DND-41 (cell line): ENCODE measurements at regions not wholly inside any gene's neighbourhood (a gene's known extent, or its start where the extent isn't known, plus 50 kb on each side); places are given as distances from the start of the nearest gene placed in this dataset.

Source experiments
- ATAC-seq: fragments of 200-7000 bp; cut with Tn5 transposase; 3 replicates; pipeline ENCODE4 v1.9.1; 2021; ENCODE audit warnings: low read depth; ENCODE audit not compliant: insufficient read depth
- DNase-seq: peaks from one replicate; pipeline ENCODE4 v3.0.0-alpha.2; 2020
- H2AFZ ChIP-seq: 2 replicates; pipeline ENCODE4 v1.6.0; 2012; ENCODE audit warnings: low read depth, low read length
- H3K27ac ChIP-seq: 2 replicates; pipeline ENCODE4 v1.5.1; 2012; ENCODE audit warnings: low read length, inconsistent platforms
- H3K27me3 ChIP-seq: fragments of 200-600 bp; sonication (generic); 2 replicates; pipeline ENCODE4 v1.6.0; 2012; ENCODE audit warnings: low read length, mild to moderate bottlenecking, inconsistent platforms; ENCODE audit not compliant: insufficient read depth, poor library complexity
- H3K36me3 ChIP-seq: 2 replicates; pipeline ENCODE4 v1.5.1; 2012; ENCODE audit warnings: low read length, inconsistent platforms; ENCODE audit not compliant: insufficient read depth
- H3K4me1 ChIP-seq: 2 replicates; pipeline ENCODE4 v1.5.1; 2012; ENCODE audit warnings: mild to moderate bottlenecking, low read length; ENCODE audit not compliant: insufficient read depth
- H3K4me2 ChIP-seq: 2 replicates; pipeline ENCODE4 v1.6.0; 2012; ENCODE audit warnings: mild to moderate bottlenecking, moderate library complexity, low read length, inconsistent platforms; ENCODE audit not compliant: insufficient read depth
- H3K4me3 ChIP-seq, 2 experiments: fragments of 200-600 bp in 1 of 2; shearing (Covaris generic) in 1 of 2; 2 replicates each; pipeline ENCODE4 v1.5.1; 2012 to 2016; ENCODE audit warnings: inconsistent platforms in 2 of 2, low read length in 2 of 2, mild to moderate bottlenecking in 2 of 2, low read depth in 1 of 2, moderate library complexity in 1 of 2
- H3K79me2 ChIP-seq: 2 replicates; pipeline ENCODE4 v1.6.0; 2012; ENCODE audit warnings: low read length, inconsistent platforms; ENCODE audit not compliant: insufficient read depth
- H3K9ac ChIP-seq: 2 replicates; pipeline ENCODE4 v1.6.0; 2012; ENCODE audit warnings: low read depth, mild to moderate bottlenecking, inconsistent platforms, low read length, moderate library complexity
- H3K9me3 ChIP-seq: 2 replicates; pipeline ENCODE4 v1.5.1; 2012; ENCODE audit warnings: low read length, moderate library complexity, mild to moderate bottlenecking, inconsistent platforms; ENCODE audit not compliant: insufficient read depth, severe bottlenecking
- H4K20me1 ChIP-seq: 2 replicates; pipeline ENCODE4 v1.6.0; 2012; ENCODE audit warnings: low read length; ENCODE audit not compliant: insufficient read depth
- CTCF ChIP-seq: IDR thresholded peaks from 2 replicates; pipeline ENCODE4 v1.5.1; 2012; ENCODE audit warnings: borderline replicate concordance, low read length, moderate library complexity, mild to moderate bottlenecking; ENCODE audit not compliant: poor library complexity, severe bottlenecking; ENCODE audit errors: extremely low read depth
- EZH2 ChIP-seq: IDR thresholded peaks from 3 replicates; pipeline ENCODE4 v1.6.1; 2012; ENCODE audit warnings: borderline replicate concordance, low read depth, mild to moderate bottlenecking, moderate library complexity, low read length, inconsistent platforms; ENCODE audit not compliant: severe bottlenecking

GRCh38 chr20:39837561-39837960, 851.5 kb downstream of the MAFB start:
- Histone ChIP-seq H3K27ac (no peak overlapping the region), H2AFZ (no peak overlapping the region), H3K27me3 (no peaks in the 10 kb centered on the region), H3K79me2 (no peaks in the 10 kb centered on the region), H3K4me1 (no peaks in the 10 kb centered on the region), H3K4me2 (no peak overlapping the region), H3K9ac (no peak overlapping the region), H3K9me3 (no peaks in the 10 kb centered on the region), H3K36me3 (no peaks in the 10 kb centered on the region), H4K20me1 (no peaks in the 10 kb centered on the region), H3K4me3 (no peak overlapping the region)
- TF ChIP-seq EZH2 (no peak), CTCF (no peak)
- ATAC-seq (no peak), DNase-seq (no peak)

GRCh38 chr20:39835130-39835842, 853.8 kb downstream of the MAFB start:
- ATAC-seq: no peak
- Histone ChIP-seq H3K9me3 (no peaks in the 10 kb centered on the region), H3K9ac (no peak overlapping the region), H3K4me1 (no peaks in the 10 kb centered on the region), H2AFZ (no peak overlapping the region), H3K36me3 (no peaks in the 10 kb centered on the region), H3K4me3 (no peak overlapping the region), H3K27ac (no peak overlapping the region), H3K27me3 (no peaks in the 10 kb centered on the region), H3K79me2 (no peaks in the 10 kb centered on the region), H4K20me1 (no peaks in the 10 kb centered on the region), H3K4me2 (no peak overlapping the region)
- no peak for TF ChIP-seq EZH2
- TF ChIP-seq CTCF: no peak
- no peak for DNase-seq

- H3K4me1 ChIP-seq: peaks cover 5% of the 10 kb centered on the region
- no peak for DNase-seq
- no peak overlapping the region for H3K4me2 ChIP-seq
- no peaks in the 10 kb centered on the region for H3K36me3 ChIP-seq
- no peak for ATAC-seq
- H3K27ac ChIP-seq: no peak overlapping the region
- H3K79me2 ChIP-seq: no peaks in the 10 kb centered on the region
- H2AFZ ChIP-seq: no peak overlapping the region
- H3K9me3 ChIP-seq: no peaks in the 10 kb centered on the region
- no peaks in the 10 kb centered on the region for H4K20me1 ChIP-seq
- H3K4me3 ChIP-seq: no peak overlapping the region
- no peak for TF ChIP-seq EZH2
- TF ChIP-seq CTCF: no peak
- no peak overlapping the region for H3K9ac ChIP-seq
- H3K27me3 ChIP-seq: peaks cover 5% of the 10 kb centered on the region
These were observed 858.1 kb downstream of the MAFB start for GRCh38 chr20:39830903-39831302.
